NCI-H2196 (cell line): ENCODE measurements at regions not wholly inside any gene's neighbourhood (a gene's known extent, or its start where the extent isn't known, plus 50 kb on each side); places are given as distances from the start of the nearest gene placed in this dataset.

Experiments
- DNase-seq: peaks from one replicate; lab custom pipeline; 2025; ENCODE audit not compliant: unreplicated experiment; lab: John Stamatoyannopoulos, UW

GRCh38 chr15:69505956-69506556, 53.4 kb downstream of the RPLP1 start:
- no peak for DNase-seq

- DNase-seq: no peak
Measured at GRCh38 chr15:69508659-69509058, 56.0 kb downstream of the RPLP1 start.

- no peak for DNase-seq
Measured at GRCh38 chr15:69509131-69509530, 56.5 kb downstream of the RPLP1 start.

- DNase-seq: no peak
Measured at GRCh38 chr15:69510556-69510955, 57.9 kb downstream of the RPLP1 start.

DNA sequence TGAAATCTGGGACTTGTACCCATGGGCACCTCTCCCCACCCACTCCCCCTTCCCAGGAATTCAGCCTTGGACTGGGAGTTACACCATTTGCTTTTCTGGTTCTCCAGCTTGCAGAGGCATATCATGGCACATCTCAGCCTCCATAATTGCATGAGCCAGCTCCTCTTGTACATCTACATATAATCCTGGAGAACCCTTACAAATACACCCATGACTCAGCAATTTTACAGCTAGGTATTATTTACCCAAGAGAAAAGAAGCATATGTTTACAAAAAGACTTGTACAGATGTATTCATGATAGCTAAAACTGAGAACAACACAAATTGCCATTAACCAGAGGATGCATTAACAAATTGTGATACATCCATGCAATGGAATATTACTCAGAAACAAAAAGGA, 58.4 kb downstream of the RPLP1 start:
- no peak for DNase-seq

GRCh38 chr15:69511716-69512340, 59.2 kb downstream of the RPLP1 start:
- no peak for DNase-seq

GRCh38 chr15:69513450-69513960, 60.9 kb downstream of the RPLP1 start:
- DNase-seq: no peak

- no peak for DNase-seq
Measured at GRCh38 chr15:69513986-69514385, 61.4 kb downstream of the RPLP1 start.

DNA sequence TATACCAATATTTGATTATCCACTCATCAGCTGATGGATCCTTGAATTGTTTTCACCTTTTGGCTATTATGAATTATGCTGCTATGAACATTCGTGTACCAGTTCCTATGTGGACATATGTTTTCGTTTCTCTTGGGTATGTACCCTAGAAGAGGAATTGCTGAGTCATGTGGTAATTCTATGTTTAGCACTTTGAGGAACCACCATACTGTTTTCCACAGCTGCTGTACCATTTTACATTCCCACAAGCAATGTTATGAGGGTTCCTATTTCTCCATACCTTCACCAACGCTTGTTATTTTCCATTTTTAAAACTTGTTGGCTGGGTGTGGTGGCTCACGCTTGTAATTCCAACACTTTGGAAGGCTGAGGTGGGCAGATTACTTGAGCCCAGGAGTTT, 62.9 kb downstream of the RPLP1 start:
- no peak for DNase-seq

DNA sequence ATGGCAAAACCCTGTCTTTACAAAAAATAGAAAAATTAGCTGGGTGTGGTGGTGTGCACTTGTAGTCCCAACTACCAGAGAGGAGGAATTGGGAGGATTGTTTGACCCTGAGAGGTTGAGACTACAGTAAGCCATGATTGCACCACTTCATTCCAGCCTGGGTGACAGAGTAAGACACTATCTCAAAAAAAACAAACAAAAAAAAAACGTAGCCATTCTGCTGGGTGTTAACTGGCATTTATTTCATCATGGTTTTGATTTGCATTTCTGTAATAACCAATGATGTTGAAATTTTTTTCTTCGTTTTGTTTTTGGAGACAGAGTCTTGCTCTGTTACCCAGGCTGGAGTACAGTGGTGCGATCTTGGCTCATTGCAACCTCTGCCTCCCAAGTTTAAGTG, 63.3 kb downstream of the RPLP1 start:
- no peak for DNase-seq

DNA sequence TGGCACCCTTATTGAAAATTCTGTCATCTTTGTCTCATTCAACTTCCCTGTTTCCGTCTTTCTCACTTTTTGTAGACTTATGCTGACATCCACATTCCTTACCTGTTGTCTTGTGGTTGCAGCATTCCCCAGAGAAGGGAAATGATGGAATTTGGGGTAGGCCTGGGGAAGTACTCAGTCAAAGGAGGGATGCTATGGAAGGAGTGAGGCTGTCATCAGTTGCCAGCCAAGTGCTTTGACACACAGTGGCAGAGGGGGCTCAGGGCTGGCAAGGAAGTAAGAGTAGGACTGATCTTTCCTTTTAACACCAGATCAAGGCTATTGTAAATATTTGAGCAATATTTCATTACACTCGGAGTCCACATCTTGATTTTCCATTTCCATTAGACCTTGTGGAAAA, 64.4 kb downstream of the RPLP1 start:
- DNase-seq: no peak

GRCh38 chr15:69518806-69519205, 66.2 kb downstream of the RPLP1 start:
- DNase-seq: no peak

DNA sequence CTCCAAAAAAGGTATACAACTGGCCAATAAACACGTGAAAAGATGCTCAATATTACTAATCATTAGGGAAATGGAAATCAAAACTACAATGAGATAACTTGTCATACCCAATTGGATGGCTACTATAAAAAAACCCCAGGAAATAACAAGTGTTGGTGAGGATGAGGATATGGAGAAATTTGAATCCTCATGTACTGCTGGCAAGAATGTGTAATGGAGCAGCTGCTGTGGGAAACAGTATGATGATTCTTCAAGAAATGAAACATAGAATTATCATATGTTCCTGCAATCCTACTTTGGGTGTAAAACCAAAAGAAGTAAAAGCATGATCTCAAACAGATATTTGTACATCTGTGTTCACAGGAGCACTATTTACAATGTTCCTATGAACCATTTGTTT, 67.4 kb downstream of the RPLP1 start:
- DNase-seq: no peak

DNA sequence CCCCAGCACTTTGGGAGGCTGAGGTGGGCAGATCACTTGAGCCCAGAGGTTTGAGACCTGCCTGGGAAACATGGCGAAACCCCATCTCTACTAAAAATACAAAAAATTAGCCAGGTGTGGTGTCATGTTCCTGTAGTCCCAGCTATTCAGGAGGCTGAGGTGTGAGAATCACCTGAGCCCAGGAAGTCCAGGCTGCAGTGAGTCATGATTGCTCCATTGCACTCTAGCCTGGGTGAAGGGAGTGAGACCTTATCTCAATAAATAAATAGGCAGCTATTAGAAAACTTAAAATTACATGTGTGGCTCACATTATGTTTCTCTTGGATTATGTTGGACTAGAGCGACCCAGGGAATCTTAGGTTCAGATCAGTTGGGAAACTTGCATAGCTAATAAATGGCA, 69.7 kb downstream of the RPLP1 start:
- peak; percentile 8 for DNase-seq

DNA sequence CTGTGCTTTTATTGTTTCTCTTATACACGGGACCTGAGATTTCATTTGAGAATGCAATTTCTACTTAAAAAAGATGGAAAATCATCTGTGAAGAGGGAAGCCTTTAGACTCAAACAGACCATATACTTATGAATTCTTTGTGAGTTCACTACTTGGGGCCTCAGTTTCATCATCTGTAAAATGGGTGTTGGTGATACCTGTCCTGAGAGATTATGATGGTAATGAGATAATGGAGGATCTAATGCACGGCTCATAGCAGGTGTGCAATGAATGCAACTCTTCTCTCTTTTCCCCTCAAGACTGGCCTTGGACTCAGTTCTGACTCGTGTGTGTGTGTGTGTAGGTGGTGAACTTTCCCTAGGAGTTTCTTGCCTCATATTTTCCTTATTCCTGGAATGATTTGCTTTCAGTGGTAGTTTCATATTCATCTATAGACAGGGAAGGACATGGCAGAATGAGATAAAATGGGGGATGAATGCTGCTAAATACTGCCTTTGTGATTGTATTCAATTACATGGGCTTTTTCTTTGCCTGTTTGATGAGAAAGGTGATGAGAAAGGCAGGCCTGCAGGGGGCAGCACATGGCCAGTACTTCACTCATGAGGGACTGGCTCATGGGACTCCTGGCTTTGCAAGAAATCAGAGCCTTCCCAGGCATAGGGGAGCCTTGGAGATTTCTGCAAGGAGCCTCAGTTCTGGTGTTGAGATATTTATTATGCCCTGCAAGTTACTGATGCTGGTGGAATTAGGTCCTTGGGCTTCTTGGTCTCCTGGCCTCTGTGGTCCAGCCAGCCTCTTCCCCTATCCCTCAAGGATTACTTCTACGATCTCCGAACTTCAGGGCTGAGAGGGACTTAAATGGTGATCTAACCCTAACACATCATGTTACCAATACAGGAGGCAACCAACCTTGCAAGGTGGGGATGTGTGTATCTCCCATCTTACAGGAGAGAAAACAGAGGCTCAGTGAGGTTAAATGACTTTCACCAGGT, 70.7 kb downstream of the RPLP1 start:
- DNase-seq: peak; percentile 55

DNA sequence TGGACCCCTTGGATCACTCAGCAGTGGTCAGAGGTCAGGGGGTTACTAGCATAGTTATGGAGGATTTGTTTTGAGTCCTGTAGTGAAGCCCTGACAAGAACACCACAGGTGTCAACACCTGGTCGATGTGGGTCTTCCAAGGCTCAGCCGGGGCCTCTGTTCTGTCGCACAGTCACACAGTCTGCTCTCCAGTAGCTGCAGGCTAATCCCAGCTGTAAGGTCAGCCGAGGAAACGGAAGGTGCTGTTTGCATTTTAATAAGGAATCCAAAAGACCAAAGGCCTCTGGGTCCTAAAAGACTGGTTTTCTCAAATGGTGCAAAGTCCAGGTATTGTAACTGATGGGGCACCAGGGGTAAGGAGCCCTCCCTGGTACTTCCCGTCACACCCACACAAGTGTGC, 71.7 kb downstream of the RPLP1 start:
- DNase-seq: no peak

DNA sequence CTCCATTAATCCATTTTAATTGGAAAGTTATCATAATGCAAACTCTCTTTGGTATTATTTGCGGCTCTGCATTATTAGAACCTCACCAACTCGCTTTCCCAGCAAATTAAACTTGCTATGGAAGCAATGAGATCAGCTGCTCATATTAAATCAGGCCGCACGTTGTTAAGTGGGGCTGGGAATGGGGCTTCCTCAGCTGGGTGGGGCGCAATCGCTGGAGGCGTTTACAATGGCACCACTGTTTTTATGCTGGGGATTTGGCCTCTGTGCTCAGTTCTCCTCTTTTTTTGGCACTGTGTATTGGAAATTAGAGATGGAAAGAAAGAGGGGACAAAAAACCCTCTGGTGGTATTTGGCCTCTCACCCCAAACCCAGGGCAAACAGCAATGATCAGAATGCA, 72.2 kb downstream of the RPLP1 start:
- DNase-seq: no peak

- no peak for DNase-seq
Measured at GRCh38 chr15:69525543-69525942, 72.9 kb downstream of the RPLP1 start.

GRCh38 chr15:69526081-69527061, 73.8 kb downstream of the RPLP1 start:
- DNase-seq: no peak

DNA sequence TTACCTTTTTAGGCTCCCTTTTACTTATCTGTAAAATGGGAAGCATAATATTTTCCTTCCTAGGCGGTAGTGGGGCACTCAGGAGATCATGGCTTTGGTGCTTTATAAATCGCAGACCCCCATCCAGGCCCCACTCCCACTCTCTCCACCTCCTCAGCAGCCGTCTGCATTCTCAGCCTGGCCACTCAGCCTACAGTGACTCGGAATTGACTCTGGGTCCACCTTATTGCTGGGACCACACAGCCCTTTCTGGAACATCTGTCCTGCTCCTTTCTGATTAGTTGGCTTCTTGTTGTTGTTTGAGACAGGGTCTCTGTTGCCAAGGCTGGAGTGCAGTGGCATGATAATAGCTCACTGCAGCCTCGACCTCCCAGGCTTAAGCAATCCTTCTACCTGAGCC, 76.5 kb downstream of the RPLP1 start:
- no peak for DNase-seq
